OCI-LY3 (cell line): ENCODE measurements at regions not wholly inside any gene's neighbourhood (a gene's known extent, or its start where the extent isn't known, plus 50 kb on each side); places are given as distances from the start of the nearest gene placed in this dataset.

Experiments used
- CTCF ChIP-seq: fragments of 200-600, 300-600 bp; sonication (generic); IDR thresholded peaks from 2 replicates; pipeline ENCODE4 v1.5.1; 2014; ENCODE audit warnings: antibody characterized with exemption, low read length, low read depth
- EZH2phosphoT487 ChIP-seq: fragments of 200-600 bp; shearing (Covaris generic); IDR thresholded peaks from 2 replicates; pipeline ENCODE4 v1.6.1; 2018; ENCODE audit warnings: antibody characterized with exemption, mixed run types, low read depth

GRCh38 chr10:62972103-62972502 is 155.9 kb upstream of the EGR2 start:
- no peak for TF ChIP-seq CTCF
- no peak for TF ChIP-seq EZH2phosphoT487
